Sigmoid colon (tissue), 4 donors: ENCODE measurements at regions not wholly inside any gene's neighbourhood (a gene's known extent, or its start where the extent isn't known, plus 50 kb on each side); places are given as distances from the start of the nearest gene placed in this dataset.

ENCODE experiments used
- EP300 ChIP-seq, 4 donors: sonication (generic); formaldehyde crosslinking; IDR thresholded peaks; one replicate each; pipeline ENCODE4 v1.6.1; 2017; ENCODE audit warnings: antibody characterized with exemption in 4 of 4
- POLR2A ChIP-seq, 2 donors: fragments of 450-650 bp; IDR thresholded peaks; one replicate each; pipeline ENCODE4 v1.6.1; 2016; ENCODE audit warnings: antibody characterized with exemption in 2 of 2, mild to moderate bottlenecking in 2 of 2, moderate library complexity in 2 of 2
- POLR2AphosphoS5 ChIP-seq, 4 donors: sonication (generic); formaldehyde crosslinking; IDR thresholded peaks; one replicate each; pipeline ENCODE4 v1.6.1; 2017; ENCODE audit warnings: antibody characterized with exemption in 4 of 4
- TF ChIP-seq, protein P1 (sequence below), 4 experiments: fragments of 450-650 bp in 3 of 4; fragments of 200-600 bp in 1 of 4; IDR thresholded peaks; one replicate each; pipeline ENCODE4 v1.5.1; 2016 to 2019; ENCODE audit warnings: antibody characterized with exemption in 4 of 4, mild to moderate bottlenecking in 3 of 4, moderate library complexity in 2 of 4

DNA sequence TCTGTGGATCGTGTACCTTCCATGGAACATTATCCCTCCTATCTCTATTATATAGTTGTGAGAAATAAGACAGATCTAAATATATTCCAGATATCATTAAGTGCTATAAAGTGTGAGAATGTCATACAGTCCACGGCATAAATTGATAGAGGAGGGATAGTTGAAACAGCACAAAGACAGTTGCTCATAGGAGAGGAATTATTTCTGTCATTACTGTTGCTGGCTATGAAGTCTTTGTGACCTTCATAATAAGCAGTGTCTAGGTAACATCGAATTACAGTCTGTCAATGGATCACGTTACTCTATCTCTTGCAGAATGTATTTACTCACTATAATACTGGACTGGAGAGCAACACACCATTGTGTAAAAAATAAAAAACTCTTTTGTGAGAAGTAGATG is 671.5 kb upstream of the PCDH20 start:
- TF ChIP-seq, protein P1, sequence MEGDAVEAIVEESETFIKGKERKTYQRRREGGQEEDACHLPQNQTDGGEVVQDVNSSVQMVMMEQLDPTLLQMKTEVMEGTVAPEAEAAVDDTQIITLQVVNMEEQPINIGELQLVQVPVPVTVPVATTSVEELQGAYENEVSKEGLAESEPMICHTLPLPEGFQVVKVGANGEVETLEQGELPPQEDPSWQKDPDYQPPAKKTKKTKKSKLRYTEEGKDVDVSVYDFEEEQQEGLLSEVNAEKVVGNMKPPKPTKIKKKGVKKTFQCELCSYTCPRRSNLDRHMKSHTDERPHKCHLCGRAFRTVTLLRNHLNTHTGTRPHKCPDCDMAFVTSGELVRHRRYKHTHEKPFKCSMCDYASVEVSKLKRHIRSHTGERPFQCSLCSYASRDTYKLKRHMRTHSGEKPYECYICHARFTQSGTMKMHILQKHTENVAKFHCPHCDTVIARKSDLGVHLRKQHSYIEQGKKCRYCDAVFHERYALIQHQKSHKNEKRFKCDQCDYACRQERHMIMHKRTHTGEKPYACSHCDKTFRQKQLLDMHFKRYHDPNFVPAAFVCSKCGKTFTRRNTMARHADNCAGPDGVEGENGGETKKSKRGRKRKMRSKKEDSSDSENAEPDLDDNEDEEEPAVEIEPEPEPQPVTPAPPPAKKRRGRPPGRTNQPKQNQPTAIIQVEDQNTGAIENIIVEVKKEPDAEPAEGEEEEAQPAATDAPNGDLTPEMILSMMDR (IDR thresholded peaks at IDR 0.05): no peak
- TF ChIP-seq EP300 (IDR thresholded peaks at IDR 0.05): no peak
- no peak for TF ChIP-seq POLR2A (IDR thresholded peaks at IDR 0.05)
- TF ChIP-seq POLR2AphosphoS5 (IDR thresholded peaks at IDR 0.05): no peak
